Stimulated activated CD8-positive, alpha-beta memory T cell treated with anti-CD3 and anti-CD28 coated beads, Interleukin-15, amount 100 ng/mL, for 48 hours (primary cell): ENCODE measurements at regions not wholly inside any gene's neighbourhood (a gene's known extent, or its start where the extent isn't known, plus 50 kb on each side); places are given as distances from the start of the nearest gene placed in this dataset.
"Not testable (repeated sequence)": the region's sequence is repeated elsewhere in the genome, so short reads cannot be mapped to it uniquely, and the experiment has no call there.

Source experiments
- DNase-seq, 2 donors: peaks; one replicate each; pipeline ENCODE4 v3.0.0-alpha.2; 2020; ENCODE audit warnings: low read depth in 2 of 2

- DNase-seq: no peak
Measured at GRCh38 chr12:46945591-46945990, 119.8 kb upstream of the SLC38A4 start.

GRCh38 chr12:46946137-46946536 is 120.3 kb upstream of the SLC38A4 start:
- no peak for DNase-seq

- DNase-seq: no peak
Measured at GRCh38 chr12:46948936-46949545, 123.2 kb upstream of the SLC38A4 start.

- DNase-seq: no peak
Measured at GRCh38 chr12:46950094-46950493, 124.3 kb upstream of the SLC38A4 start.

GRCh38 chr12:46952880-46953483 is 126.4 kb upstream of the PCED1B start:
- DNase-seq: no peak

- DNase-seq: no peak
Measured at GRCh38 chr12:46956451-46957035, 122.9 kb upstream of the PCED1B start.

- DNase-seq: no peak
Measured at GRCh38 chr12:46958053-46958452, 121.4 kb upstream of the PCED1B start.

- DNase-seq: no peak
Measured at GRCh38 chr12:46958599-46959290, 120.7 kb upstream of the PCED1B start.

GRCh38 chr12:46959502-46959901 is 119.9 kb upstream of the PCED1B start:
- no peak for DNase-seq

- DNase-seq: no peak
Measured at GRCh38 chr12:46960681-46961080, 118.7 kb upstream of the PCED1B start.

GRCh38 chr12:46963191-46963590 is 116.2 kb upstream of the PCED1B start:
- no peak for DNase-seq

GRCh38 chr12:46963977-46964971 is 115.1 kb upstream of the PCED1B start:
- DNase-seq: no peak

GRCh38 chr12:46965137-46965536 is 114.3 kb upstream of the PCED1B start:
- no peak for DNase-seq

- no peak for DNase-seq
Measured at GRCh38 chr12:46965880-46966279, 113.5 kb upstream of the PCED1B start.

GRCh38 chr12:46970636-46971035 is 108.8 kb upstream of the PCED1B start:
- DNase-seq: no peak

- not testable (repeated sequence) for DNase-seq
Measured at GRCh38 chr12:46973937-46974336, 105.5 kb upstream of the PCED1B start.

GRCh38 chr12:46977871-46978375 is 101.5 kb upstream of the PCED1B start:
- DNase-seq: no peak

GRCh38 chr12:46981622-46982021 is 97.8 kb upstream of the PCED1B start:
- no peak for DNase-seq

- DNase-seq: no peak
Measured at GRCh38 chr12:46982629-46983392, 96.6 kb upstream of the PCED1B start.

GRCh38 chr12:46983393-46983793 is 96.0 kb upstream of the PCED1B start:
- no peak for DNase-seq
